ENCODE measurements at regions not wholly inside any gene's neighbourhood (a gene's known extent, or its start where the extent isn't known, plus 50 kb on each side); places are given as distances from the start of the nearest gene placed in this dataset.

DNA sequence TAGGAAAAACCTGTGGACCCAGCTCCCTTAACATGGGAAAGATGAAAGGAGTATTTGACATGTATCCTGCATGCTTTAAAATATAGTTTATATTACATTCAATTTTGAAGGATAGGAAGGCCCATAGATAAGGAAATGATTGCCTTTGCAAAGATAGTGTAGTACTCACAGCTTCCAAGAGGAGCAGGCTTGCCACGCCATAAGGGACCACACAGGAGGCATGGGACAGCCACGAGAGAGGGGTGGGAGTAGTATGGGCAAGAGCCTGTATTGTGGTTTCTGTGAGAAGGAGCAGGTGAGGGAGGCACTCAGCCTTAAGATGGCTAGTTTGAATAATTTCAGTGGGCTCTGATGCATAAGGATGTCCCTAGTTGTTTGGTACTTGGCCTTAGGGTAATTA lies 740.3 kb downstream of the SATB2 start:
- Mint-ChIP-seq H3K27me3 (ENCODE audit: low read depth, unreplicated experiment) (peaks cover 4% of the 10 kb centered on the region), H3K4me1 (ENCODE audit: low read depth, unreplicated experiment) (no peaks in the 10 kb centered on the region)
- FAIRE-seq, result no peak

DNA sequence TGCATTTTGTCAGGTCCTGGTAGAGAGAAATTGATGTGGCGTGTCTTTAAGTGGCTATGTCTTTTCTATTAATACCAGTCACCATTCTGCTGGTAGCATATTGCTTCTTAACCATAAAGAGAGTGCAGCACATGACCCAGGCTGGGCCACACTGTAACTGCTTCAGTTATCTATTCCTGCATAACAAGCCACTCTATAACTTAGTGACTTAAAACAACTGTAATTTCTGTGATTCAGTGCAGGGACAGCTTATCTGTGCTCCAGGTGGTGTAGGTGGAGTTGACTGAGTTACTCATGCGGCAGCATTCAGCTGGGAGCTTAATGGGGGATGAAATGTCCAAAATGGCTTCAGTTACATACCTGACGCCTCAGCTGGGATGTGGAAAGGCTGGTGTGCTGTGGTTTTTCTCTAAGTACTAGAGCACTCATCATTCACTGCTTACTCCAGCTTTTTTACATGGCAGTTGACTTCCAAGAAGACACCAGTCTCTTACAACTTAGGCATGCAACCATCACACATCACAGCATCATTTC lies 742.4 kb downstream of the SATB2 start:
- Histone ChIP-seq H3K27me3 (ENCODE audit: insufficient read depth, low read length) (no peaks in the 10 kb centered on the region), H2AFZ (ENCODE audit: low read depth, low read length) (no peak overlapping the region), H4K20me1 (ENCODE audit: insufficient read depth, low read length) (no peaks in the 10 kb centered on the region), H3K9me3 (ENCODE audit: insufficient read depth, low read depth, low read length) (no peaks in the 10 kb centered on the region), H3K36me3 (ENCODE audit: insufficient read depth, low read length) (no peaks in the 10 kb centered on the region), H3K79me2 (ENCODE audit: insufficient read depth, low read length) (no peaks in the 10 kb centered on the region), H3K27ac (ENCODE audit: low read depth, low read length) (no peak overlapping the region), H3K9ac (ENCODE audit: low read length) (no peak overlapping the region), H3K4me3 (ENCODE audit: insufficient read depth, low read depth, low read length) (no peak overlapping the region), H3K4me1 (ENCODE audit: insufficient read depth, low read length) (no peaks in the 10 kb centered on the region), H3K4me2 (ENCODE audit: low read length) (no peak overlapping the region)
- DNase-seq (ENCODE audit: low read depth) (no peak), FAIRE-seq (no peak)
- Mint-ChIP-seq H3K4me1 (ENCODE audit: low read depth, unreplicated experiment) (no peaks in the 10 kb centered on the region), H3K9me3 (ENCODE audit: unreplicated experiment) (no peaks in the 10 kb centered on the region), H3K27me3 (ENCODE audit: low read depth, unreplicated experiment) (peaks cover 4% of the 10 kb centered on the region), H3K27ac (ENCODE audit: unreplicated experiment) (no peak overlapping the region), H3K36me3 (ENCODE audit: low read depth, unreplicated experiment) (no peaks in the 10 kb centered on the region), H3K4me3 (ENCODE audit: unreplicated experiment) (no peak overlapping the region)
- TF ChIP-seq, protein P1, sequence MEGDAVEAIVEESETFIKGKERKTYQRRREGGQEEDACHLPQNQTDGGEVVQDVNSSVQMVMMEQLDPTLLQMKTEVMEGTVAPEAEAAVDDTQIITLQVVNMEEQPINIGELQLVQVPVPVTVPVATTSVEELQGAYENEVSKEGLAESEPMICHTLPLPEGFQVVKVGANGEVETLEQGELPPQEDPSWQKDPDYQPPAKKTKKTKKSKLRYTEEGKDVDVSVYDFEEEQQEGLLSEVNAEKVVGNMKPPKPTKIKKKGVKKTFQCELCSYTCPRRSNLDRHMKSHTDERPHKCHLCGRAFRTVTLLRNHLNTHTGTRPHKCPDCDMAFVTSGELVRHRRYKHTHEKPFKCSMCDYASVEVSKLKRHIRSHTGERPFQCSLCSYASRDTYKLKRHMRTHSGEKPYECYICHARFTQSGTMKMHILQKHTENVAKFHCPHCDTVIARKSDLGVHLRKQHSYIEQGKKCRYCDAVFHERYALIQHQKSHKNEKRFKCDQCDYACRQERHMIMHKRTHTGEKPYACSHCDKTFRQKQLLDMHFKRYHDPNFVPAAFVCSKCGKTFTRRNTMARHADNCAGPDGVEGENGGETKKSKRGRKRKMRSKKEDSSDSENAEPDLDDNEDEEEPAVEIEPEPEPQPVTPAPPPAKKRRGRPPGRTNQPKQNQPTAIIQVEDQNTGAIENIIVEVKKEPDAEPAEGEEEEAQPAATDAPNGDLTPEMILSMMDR (IDR thresholded peaks at IDR 0.05; ENCODE audit: insufficient read depth, low read depth, low read length), result no peak
- TF ChIP-seq EZH2 (IDR thresholded peaks at IDR 0.05; ENCODE audit: insufficient read depth, low read length), result no peak

More for the DNA sequence above, 740.3 kb downstream of the SATB2 start:
- TF ChIP-seq, protein P1 (IDR thresholded peaks at IDR 0.05; ENCODE audit: insufficient read depth, low read depth, low read length), result no peak
- no peak for TF ChIP-seq EZH2 (IDR thresholded peaks at IDR 0.05; ENCODE audit: insufficient read depth, low read length)
- no peaks in the 10 kb centered on the region for H3K9me3 Mint-ChIP-seq (ENCODE audit: unreplicated experiment)
- no peak overlapping the region for H3K4me2 ChIP-seq (ENCODE audit: low read length)
- H4K20me1 ChIP-seq (ENCODE audit: insufficient read depth, low read length), result no peaks in the 10 kb centered on the region
- DNase-seq (ENCODE audit: low read depth), result no peak
- no peak overlapping the region for H3K27ac ChIP-seq (ENCODE audit: low read depth, low read length)
- H3K36me3 ChIP-seq (ENCODE audit: insufficient read depth, low read length), result no peaks in the 10 kb centered on the region
- H3K79me2 ChIP-seq (ENCODE audit: insufficient read depth, low read length), result no peaks in the 10 kb centered on the region
- no peak overlapping the region for H3K4me3 ChIP-seq (ENCODE audit: insufficient read depth, low read depth, low read length)
- H3K9me3 ChIP-seq (ENCODE audit: insufficient read depth, low read depth, low read length), result no peaks in the 10 kb centered on the region
- H3K4me1 ChIP-seq (ENCODE audit: insufficient read depth, low read length), result no peaks in the 10 kb centered on the region
- H3K4me3 Mint-ChIP-seq (ENCODE audit: unreplicated experiment), result no peak overlapping the region
- no peak overlapping the region for H2AFZ ChIP-seq (ENCODE audit: low read depth, low read length)
- no peaks in the 10 kb centered on the region for H3K27me3 ChIP-seq (ENCODE audit: insufficient read depth, low read length)
- no peaks in the 10 kb centered on the region for H3K36me3 Mint-ChIP-seq (ENCODE audit: low read depth, unreplicated experiment)
- no peak overlapping the region for H3K27ac Mint-ChIP-seq (ENCODE audit: unreplicated experiment)
- no peak overlapping the region for H3K9ac ChIP-seq (ENCODE audit: low read length)

DNA sequence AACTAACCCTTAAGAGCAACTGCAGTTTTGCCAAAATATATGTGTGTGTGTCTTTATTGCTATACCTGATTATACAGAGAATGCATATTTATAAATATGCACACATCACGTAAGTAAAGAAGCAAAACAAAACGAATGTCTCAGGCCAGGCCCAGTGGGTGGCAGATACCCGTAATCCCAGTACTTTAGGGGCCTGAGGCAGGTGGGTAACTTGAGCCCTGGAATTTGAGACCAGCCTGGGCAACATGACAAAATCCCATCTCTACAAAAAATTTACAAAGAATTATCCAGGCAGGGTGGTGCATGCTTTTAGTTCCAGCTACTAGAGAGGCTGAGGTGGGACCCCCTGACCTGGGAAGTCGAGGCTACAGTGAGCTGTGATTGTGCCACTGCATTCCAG lies 745.3 kb downstream of the SATB2 start:
- TF ChIP-seq, protein P1 (IDR thresholded peaks at IDR 0.05; ENCODE audit: insufficient read depth, low read depth, low read length), result no peak
- TF ChIP-seq EZH2 (IDR thresholded peaks at IDR 0.05; ENCODE audit: insufficient read depth, low read length), result no peak
- FAIRE-seq, result no peak
- H3K9me3 Mint-ChIP-seq (ENCODE audit: unreplicated experiment), result peaks cover 3% of the 10 kb centered on the region

More for the DNA sequence above, 745.3 kb downstream of the SATB2 start:
- no peak overlapping the region for H3K27ac ChIP-seq (ENCODE audit: low read depth, low read length)
- H3K4me1 Mint-ChIP-seq (ENCODE audit: low read depth, unreplicated experiment), result no peaks in the 10 kb centered on the region
- H3K4me3 ChIP-seq (ENCODE audit: insufficient read depth, low read depth, low read length), result no peak overlapping the region
- H3K27me3 Mint-ChIP-seq (ENCODE audit: low read depth, unreplicated experiment), result peaks cover under 1% of the 10 kb centered on the region
- H3K27ac Mint-ChIP-seq (ENCODE audit: unreplicated experiment), result no peak overlapping the region
- no peaks in the 10 kb centered on the region for H3K4me1 ChIP-seq (ENCODE audit: insufficient read depth, low read length)
- H3K4me3 Mint-ChIP-seq (ENCODE audit: unreplicated experiment), result no peak overlapping the region
- H4K20me1 ChIP-seq (ENCODE audit: insufficient read depth, low read length), result no peaks in the 10 kb centered on the region
- no peaks in the 10 kb centered on the region for H3K9me3 ChIP-seq (ENCODE audit: insufficient read depth, low read depth, low read length)
- no peak overlapping the region for H2AFZ ChIP-seq (ENCODE audit: low read depth, low read length)
- H3K79me2 ChIP-seq (ENCODE audit: insufficient read depth, low read length), result no peaks in the 10 kb centered on the region
- no peak overlapping the region for H3K4me2 ChIP-seq (ENCODE audit: low read length)
- no peak for DNase-seq (ENCODE audit: low read depth)
- H3K9ac ChIP-seq (ENCODE audit: low read length), result no peak overlapping the region
- no peaks in the 10 kb centered on the region for H3K36me3 ChIP-seq (ENCODE audit: insufficient read depth, low read length)
- no peaks in the 10 kb centered on the region for H3K36me3 Mint-ChIP-seq (ENCODE audit: low read depth, unreplicated experiment)
- no peaks in the 10 kb centered on the region for H3K27me3 ChIP-seq (ENCODE audit: insufficient read depth, low read length)
